ENCODE measurements at regions not wholly inside any gene's neighbourhood (a gene's known extent, or its start where the extent isn't known, plus 50 kb on each side); places are given as distances from the start of the nearest gene placed in this dataset.

DNA sequence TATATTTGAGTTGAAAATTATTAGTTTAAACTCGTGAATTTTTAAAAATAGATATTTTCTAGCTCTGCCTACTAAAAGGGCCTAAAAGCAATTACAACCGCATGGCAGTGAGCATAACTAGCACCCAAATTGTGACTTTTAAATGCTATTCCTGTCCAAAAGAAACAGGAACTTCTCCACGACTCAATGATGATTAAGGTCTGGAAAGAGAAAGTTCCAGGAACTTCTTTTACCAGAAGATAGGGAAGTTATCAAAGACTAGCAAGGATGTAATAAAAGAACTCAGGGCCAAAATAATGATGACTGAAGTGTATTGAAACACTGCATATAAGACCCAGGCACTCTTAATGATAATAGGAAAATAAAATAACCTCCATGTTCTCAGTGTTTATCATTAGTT is 313.0 kb downstream of the PLPP3 start:
- no peak overlapping the region for H3K4me3 ChIP-seq (ENCODE audit: low read length, poor library complexity, severe bottlenecking)
- no peaks in the 10 kb centered on the region for H3F3A ChIP-seq (ENCODE audit: low read depth)
- no peaks in the 10 kb centered on the region for H3K9me2 ChIP-seq (replicated peaks; ENCODE audit: low read depth, low read length)
- H3K79me2 ChIP-seq (ENCODE audit: insufficient read depth, low read length), result no peaks in the 10 kb centered on the region
- no peak overlapping the region for H3K4me2 ChIP-seq (ENCODE audit: low read depth, low read length, poor library complexity, severe bottlenecking)
- no peaks in the 10 kb centered on the region for H3K36me3 ChIP-seq (ENCODE audit: insufficient read depth, low read length)
- no peak overlapping the region for H3K9ac ChIP-seq (ENCODE audit: low read depth, low read length, poor library complexity, severe bottlenecking)
- TF ChIP-seq EZH2phosphoT487 (IDR thresholded peaks at IDR 0.05; ENCODE audit: borderline replicate concordance), result no peak
- H3K9me3 ChIP-seq (ENCODE audit: insufficient read depth, low read depth, low read length), result no peaks in the 10 kb centered on the region
- no peaks in the 10 kb centered on the region for H3K4me1 ChIP-seq (ENCODE audit: insufficient read depth, low read length, poor library complexity, severe bottlenecking)
- no peak overlapping the region for H2AFZ ChIP-seq (ENCODE audit: low read length)
- no peaks in the 10 kb centered on the region for H3K27me3 ChIP-seq (ENCODE audit: insufficient read depth, low read length, poor library complexity, severe bottlenecking)
- H4K20me1 ChIP-seq (ENCODE audit: insufficient read depth, low read length, poor library complexity, severe bottlenecking), result no peaks in the 10 kb centered on the region

DNA sequence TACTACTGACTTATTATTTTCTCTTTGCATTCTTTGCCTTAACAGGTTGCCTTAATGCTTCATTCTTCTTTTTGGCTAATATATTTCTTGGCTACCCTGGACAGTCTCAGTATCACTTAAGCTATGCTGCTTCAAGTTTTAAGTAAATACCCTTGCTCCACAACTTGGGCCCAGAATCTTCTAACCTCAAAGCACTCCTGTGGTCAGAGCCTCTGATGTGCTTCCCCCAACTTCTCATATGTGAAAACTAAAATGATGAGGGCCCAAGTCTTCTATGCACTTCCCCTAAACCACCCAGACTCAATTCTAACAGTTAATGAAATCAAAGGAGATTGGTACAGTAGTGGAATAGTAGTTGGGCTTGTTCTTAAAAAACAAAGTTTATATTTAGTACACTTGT is 314.1 kb downstream of the PLPP3 start:
- H3K4me3 ChIP-seq (ENCODE audit: low read length, poor library complexity, severe bottlenecking), result no peak overlapping the region
- no peak overlapping the region for H2AFZ ChIP-seq (ENCODE audit: low read length)
- no peak overlapping the region for H3K9ac ChIP-seq (ENCODE audit: low read depth, low read length, poor library complexity, severe bottlenecking)
- no peaks in the 10 kb centered on the region for H3K27me3 ChIP-seq (ENCODE audit: insufficient read depth, low read length, poor library complexity, severe bottlenecking)
- H3K9me3 ChIP-seq (ENCODE audit: insufficient read depth, low read depth, low read length), result no peaks in the 10 kb centered on the region
- no peaks in the 10 kb centered on the region for H3K36me3 ChIP-seq (ENCODE audit: insufficient read depth, low read length)
- H3F3A ChIP-seq (ENCODE audit: low read depth), result no peaks in the 10 kb centered on the region
- no peaks in the 10 kb centered on the region for H3K9me2 ChIP-seq (replicated peaks; ENCODE audit: low read depth, low read length)
- H3K79me2 ChIP-seq (ENCODE audit: insufficient read depth, low read length), result no peaks in the 10 kb centered on the region
- no peaks in the 10 kb centered on the region for H4K20me1 ChIP-seq (ENCODE audit: insufficient read depth, low read length, poor library complexity, severe bottlenecking)
- TF ChIP-seq, protein P1, sequence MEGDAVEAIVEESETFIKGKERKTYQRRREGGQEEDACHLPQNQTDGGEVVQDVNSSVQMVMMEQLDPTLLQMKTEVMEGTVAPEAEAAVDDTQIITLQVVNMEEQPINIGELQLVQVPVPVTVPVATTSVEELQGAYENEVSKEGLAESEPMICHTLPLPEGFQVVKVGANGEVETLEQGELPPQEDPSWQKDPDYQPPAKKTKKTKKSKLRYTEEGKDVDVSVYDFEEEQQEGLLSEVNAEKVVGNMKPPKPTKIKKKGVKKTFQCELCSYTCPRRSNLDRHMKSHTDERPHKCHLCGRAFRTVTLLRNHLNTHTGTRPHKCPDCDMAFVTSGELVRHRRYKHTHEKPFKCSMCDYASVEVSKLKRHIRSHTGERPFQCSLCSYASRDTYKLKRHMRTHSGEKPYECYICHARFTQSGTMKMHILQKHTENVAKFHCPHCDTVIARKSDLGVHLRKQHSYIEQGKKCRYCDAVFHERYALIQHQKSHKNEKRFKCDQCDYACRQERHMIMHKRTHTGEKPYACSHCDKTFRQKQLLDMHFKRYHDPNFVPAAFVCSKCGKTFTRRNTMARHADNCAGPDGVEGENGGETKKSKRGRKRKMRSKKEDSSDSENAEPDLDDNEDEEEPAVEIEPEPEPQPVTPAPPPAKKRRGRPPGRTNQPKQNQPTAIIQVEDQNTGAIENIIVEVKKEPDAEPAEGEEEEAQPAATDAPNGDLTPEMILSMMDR (conservative IDR thresholded peaks at IDR 0.05; ENCODE audit: low read length), result no peak
- TF ChIP-seq EZH2phosphoT487 (IDR thresholded peaks at IDR 0.05; ENCODE audit: borderline replicate concordance), result no peak
- H3K4me1 ChIP-seq (ENCODE audit: insufficient read depth, low read length, poor library complexity, severe bottlenecking), result no peaks in the 10 kb centered on the region
- H3K4me2 ChIP-seq (ENCODE audit: low read depth, low read length, poor library complexity, severe bottlenecking), result no peak overlapping the region

DNA sequence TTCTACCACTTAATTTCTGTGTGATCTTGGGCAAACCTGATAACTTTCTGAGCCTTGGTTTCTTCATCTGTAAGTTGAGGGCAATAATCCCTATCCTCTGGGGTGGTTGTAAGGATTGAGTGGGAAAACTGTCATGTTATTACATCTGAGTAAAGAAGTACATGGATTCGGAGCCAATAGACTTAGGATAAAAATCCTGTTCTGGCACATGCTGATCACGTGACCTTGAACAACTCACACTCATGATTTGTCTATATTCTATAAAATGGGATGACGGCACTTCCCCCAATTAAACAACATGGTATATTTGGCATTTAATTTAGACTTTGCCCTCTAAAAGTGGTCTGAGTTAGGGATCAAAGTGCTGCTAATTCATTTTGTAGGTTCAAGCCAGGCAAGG is 315.5 kb downstream of the PLPP3 start:
- Histone ChIP-seq H3K4me3 (ENCODE audit: low read length, poor library complexity, severe bottlenecking) (no peak overlapping the region), H3K9me3 (ENCODE audit: insufficient read depth, low read depth, low read length) (no peaks in the 10 kb centered on the region), H3K79me2 (ENCODE audit: insufficient read depth, low read length) (no peaks in the 10 kb centered on the region), H2AFZ (ENCODE audit: low read length) (no peak overlapping the region), H3K9me2 (replicated peaks; ENCODE audit: low read depth, low read length) (no peaks in the 10 kb centered on the region), H4K20me1 (ENCODE audit: insufficient read depth, low read length, poor library complexity, severe bottlenecking) (no peaks in the 10 kb centered on the region), H3F3A (ENCODE audit: low read depth) (no peaks in the 10 kb centered on the region), H3K36me3 (ENCODE audit: insufficient read depth, low read length) (no peaks in the 10 kb centered on the region), H3K4me1 (ENCODE audit: insufficient read depth, low read length, poor library complexity, severe bottlenecking) (no peaks in the 10 kb centered on the region), H3K4me2 (ENCODE audit: low read depth, low read length, poor library complexity, severe bottlenecking) (no peak overlapping the region), H3K27me3 (ENCODE audit: insufficient read depth, low read length, poor library complexity, severe bottlenecking) (no peaks in the 10 kb centered on the region), H3K9ac (ENCODE audit: low read depth, low read length, poor library complexity, severe bottlenecking) (no peak overlapping the region)
- TF ChIP-seq, protein P1 (conservative IDR thresholded peaks at IDR 0.05; ENCODE audit: low read length), result no peak
- no peak for TF ChIP-seq EZH2phosphoT487 (IDR thresholded peaks at IDR 0.05; ENCODE audit: borderline replicate concordance)

DNA sequence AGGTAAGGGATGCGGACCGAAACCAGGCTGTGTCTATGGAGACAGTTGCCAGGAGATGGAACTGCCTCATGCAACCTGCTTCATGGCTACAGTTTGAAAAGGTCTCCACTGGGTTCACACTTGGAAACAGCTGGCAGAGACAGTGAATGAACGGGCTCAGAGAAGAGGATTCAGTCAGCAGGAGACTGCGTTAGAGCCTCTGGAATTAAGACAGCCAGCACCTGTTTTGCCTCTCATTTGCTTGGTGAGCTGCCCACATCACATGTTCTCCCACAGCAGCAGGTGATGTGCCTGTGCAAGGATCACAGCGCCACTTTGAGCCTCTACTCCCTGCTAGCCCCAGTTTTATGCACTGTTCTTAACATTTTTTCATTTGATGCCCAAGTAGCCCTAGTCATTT is 321.0 kb downstream of the PLPP3 start:
- Histone ChIP-seq H3K27me3 (ENCODE audit: insufficient read depth, low read length, poor library complexity, severe bottlenecking) (no peaks in the 10 kb centered on the region), H3K9me3 (ENCODE audit: insufficient read depth, low read depth, low read length) (no peaks in the 10 kb centered on the region)
- TF ChIP-seq, protein P1 (conservative IDR thresholded peaks at IDR 0.05; ENCODE audit: low read length), result no peak
- no peak for TF ChIP-seq EZH2phosphoT487 (IDR thresholded peaks at IDR 0.05; ENCODE audit: borderline replicate concordance)

More for the DNA sequence above, 321.0 kb downstream of the PLPP3 start:
- H3K9ac ChIP-seq (ENCODE audit: low read depth, low read length, poor library complexity, severe bottlenecking), result no peak overlapping the region
- H3K4me3 ChIP-seq (ENCODE audit: low read length, poor library complexity, severe bottlenecking), result no peak overlapping the region
- H3K4me1 ChIP-seq (ENCODE audit: insufficient read depth, low read length, poor library complexity, severe bottlenecking), result no peaks in the 10 kb centered on the region
- H3K4me2 ChIP-seq (ENCODE audit: low read depth, low read length, poor library complexity, severe bottlenecking), result no peak overlapping the region
- no peaks in the 10 kb centered on the region for H3K79me2 ChIP-seq (ENCODE audit: insufficient read depth, low read length)
- no peaks in the 10 kb centered on the region for H3K36me3 ChIP-seq (ENCODE audit: insufficient read depth, low read length)
- no peaks in the 10 kb centered on the region for H3F3A ChIP-seq (ENCODE audit: low read depth)
- no peaks in the 10 kb centered on the region for H4K20me1 ChIP-seq (ENCODE audit: insufficient read depth, low read length, poor library complexity, severe bottlenecking)
- H2AFZ ChIP-seq (ENCODE audit: low read length), result no peak overlapping the region
- H3K9me2 ChIP-seq (replicated peaks; ENCODE audit: low read depth, low read length), result no peaks in the 10 kb centered on the region

Measured in Loucy (cell line).